ENCODE measurements at regions not wholly inside any gene's neighbourhood (a gene's known extent, or its start where the extent isn't known, plus 50 kb on each side); places are given as distances from the start of the nearest gene placed in this dataset.

DNA sequence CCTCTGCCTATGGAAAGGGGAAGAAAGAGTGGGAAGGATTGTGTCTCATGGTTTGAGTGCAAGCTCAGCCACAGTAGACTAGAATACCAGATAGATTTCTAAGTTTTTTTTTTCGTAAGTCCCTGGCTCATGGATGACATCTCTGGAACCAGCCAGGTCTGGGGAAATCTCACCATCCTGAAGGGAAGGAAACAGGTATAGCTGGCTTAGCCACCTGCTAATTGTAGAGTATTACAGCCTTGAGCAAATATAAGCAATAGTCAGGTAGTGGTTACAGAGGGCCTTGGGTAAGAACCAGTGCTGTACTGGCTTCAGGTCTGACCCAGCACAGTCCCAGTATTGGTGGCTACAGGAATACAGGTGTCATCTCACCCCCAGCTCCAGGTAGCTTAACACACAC, 500.9 kb upstream of the PRMT6 start:
- no peak for DNase-seq (ENCODE audit: low read depth in 2 of 2)

DNA sequence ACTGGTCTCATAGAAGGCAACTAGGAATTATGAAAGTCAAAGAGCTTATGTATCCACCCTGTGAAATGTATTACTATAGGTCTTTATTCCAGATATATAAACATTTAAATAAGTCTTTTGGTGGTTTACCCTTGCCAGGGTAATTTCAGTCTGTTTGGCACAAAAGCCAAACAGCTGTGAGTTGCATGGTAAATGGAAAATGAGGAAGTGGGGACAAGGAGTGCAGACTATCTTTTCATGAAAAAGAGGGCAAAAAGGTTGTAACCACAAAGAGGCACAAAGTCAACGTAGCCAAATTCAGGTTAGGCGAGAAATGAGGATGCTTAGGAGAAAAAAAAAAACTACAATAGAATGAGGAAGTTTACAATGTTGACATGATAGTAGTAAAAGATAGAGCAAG, 492.3 kb upstream of the PRMT6 start:
- no peak for DNase-seq (ENCODE audit: low read depth in 2 of 2)

DNA sequence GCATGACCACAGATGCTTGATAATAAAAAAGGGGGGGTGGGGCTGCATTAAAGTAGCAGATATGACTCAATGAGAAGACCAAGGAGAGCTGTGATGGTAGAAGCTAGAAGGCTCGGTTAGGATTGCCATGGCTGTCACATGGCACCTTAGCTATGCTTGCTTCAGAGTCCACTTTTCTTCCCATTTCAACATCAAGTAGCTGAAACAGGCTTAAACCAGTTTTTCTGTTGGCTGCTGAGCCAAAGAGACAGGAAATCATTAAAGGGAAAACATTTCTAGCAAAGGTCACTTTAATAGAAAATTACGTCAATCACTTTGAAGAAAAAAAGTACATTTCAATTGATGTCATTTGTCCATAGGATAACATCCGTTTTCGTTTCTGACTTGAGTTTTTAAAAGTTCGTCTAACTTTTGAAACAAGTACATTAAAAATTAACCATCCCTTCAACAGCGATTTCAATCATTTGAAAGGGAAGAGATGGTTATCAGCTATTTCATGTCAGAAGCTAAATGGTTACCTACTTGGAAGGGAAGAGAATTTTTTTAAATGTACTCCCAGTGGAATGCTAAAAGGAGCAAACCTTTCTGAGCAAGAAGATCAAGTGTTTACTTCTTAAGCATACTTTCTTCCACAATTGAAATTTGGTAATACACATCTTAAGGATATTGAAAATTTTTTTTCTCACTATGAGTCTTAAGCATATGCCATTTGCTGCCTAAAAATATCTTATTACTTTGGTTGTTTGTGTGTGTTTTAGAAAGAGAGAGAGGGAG, 488.1 kb upstream of the PRMT6 start:
- no peak for DNase-seq (ENCODE audit: low read depth in 2 of 2)

DNA sequence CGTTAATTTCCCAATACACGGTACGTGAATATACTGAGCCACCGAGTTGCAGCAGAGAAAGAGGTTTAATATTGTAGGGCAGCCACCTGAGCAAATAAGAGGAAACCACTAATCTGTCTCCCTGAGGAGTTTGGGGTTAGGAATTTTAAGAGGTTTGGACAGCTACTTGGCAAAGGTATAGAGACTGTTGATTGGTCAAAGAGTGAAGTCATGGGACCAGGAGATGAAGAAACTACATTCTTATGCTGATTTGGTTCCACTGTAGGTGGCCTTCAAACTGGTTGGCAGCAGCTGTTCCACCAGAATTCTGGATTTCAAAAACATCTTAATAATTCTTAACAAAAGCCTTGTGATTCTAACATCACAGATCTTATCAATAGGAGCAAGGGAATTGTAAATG, 485.4 kb upstream of the PRMT6 start:
- DNase-seq (ENCODE audit: low read depth in 2 of 2), result no peak

DNA sequence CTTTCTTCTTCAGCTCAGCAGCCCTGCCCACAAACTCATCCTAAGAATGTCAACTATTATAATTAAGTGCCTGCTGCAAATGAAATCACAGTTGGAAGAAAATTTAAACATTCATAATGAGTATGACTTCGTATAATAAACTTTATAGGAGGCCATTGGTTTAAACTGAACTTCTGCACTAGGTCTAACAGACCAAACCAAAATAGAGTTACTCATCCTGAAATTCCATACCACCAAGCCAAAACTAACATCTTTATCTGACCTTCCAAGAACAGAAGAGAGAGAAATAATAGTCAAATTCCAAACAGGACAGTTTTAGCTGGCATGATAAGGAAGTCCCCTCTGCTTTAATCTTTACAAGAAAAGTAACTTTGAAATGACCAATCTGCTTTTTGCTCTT, 472.4 kb upstream of the PRMT6 start:
- no peak for DNase-seq (ENCODE audit: low read depth in 2 of 2)

DNA sequence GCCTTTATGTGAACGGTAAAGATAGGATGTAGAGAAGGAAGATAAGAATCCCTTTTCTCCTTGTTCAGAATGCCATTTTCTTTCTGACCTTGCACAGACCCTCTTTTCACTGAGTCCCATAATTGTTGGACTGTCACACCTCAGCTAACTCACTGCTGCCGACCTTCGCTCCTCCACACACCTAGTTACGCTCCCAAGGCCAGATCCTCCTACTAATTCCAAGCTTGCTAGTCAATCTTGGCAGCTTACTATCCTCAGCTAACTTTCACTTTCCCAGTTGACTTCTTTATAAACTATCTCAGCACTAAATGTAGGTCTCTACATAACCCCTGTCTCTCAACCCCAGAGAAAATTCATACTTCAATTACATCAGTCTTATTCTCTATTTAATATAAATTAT, 471.8 kb upstream of the PRMT6 start:
- DNase-seq (ENCODE audit: low read depth in 2 of 2), result no peak

DNA sequence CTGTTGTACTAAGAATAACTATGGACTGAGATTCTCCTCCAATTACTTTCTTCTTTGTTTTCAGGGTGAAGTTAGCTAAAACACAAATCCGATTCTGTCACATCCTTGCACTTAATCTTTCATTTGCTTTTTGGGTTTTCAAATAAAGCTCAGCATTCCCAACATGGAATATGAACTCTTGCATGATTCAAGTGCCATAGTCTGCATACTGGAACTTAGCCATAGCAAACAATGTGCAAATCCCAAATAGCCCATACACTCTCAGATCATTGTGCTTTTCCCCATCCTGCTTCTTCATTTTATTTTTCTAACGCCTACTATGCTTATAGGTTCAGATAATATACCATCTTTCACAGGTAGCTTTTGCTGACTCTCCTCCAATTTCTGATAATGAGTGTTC, 455.8 kb upstream of the PRMT6 start:
- no peak for DNase-seq (ENCODE audit: low read depth in 2 of 2)

DNA sequence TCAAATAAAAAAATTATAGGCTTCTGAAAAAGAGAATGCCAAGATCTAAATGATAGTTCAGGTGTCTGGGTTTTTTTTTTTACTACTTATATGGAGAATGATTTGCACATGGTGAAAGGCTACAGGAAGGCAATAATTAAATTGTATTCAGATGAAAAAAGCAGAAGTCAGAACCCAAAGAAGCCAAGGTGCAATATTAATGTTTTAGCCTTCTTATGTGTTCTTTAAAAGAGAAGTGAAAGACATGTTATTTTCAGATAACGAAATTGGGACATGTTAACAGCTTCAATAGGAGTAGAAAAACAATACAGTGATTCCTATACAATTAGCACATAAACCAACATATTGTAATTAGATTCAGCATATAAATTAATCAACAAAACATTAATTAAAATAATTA, 452.9 kb upstream of the PRMT6 start:
- DNase-seq (ENCODE audit: low read depth in 2 of 2), result no peak

DNA sequence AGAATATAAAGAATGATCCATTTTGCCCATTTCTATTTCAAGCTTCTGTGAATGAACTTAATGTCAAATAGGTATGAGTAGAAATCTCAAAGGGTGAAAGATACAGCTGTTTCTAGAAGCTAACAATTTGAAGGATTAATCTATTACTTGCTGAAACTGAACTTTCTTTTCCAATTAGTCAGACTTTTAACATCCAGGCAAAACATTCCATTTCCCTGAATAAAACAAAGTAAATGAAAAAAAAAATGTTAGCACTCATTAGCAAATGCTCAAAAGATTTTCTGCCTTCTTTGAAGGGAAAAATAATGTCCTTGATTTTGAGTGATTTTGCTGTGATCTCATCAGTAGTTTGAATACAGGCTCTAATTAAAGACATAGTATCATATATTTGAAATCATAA, 447.6 kb upstream of the PRMT6 start:
- no peak for DNase-seq (ENCODE audit: low read depth in 2 of 2)

DNA sequence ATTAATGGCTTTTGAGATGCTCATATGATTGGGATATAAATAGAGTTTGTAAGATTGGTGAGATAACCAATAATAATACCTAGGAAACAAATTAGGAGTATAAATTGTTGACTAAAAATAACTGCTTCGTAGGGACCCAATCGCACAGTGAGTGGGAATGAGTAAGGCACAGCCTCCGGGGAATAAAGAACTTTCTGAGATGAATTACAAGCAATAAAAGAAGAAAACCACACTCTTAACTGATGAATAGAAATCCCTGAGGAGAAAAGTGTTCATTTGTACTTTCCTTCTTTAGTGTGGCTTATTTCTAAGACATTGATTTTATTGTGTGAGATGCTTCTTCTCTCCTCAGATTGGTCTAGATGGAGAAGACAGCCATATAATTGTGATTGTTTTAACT, 443.4 kb upstream of the PRMT6 start:
- no peak for DNase-seq (ENCODE audit: low read depth in 2 of 2)

DNA sequence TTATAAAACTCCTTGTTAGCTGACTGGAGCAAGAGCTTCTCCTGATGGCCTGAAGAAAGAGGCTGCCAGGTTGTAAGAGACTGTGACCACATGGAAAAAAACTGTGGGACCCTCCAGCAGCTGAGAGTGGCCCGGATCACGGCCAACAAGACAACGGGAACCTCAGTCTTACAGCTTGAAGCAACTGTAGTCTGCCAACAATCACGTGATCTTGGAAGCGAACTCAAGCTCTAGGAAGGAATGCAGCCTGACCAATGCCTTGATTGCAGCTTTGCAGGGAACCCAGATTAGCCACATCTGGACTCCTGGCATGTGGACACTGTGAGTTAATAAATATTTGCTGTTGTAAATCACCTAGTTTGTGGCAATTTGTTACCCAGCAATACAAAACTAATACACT, 442.6 kb upstream of the PRMT6 start:
- DNase-seq (ENCODE audit: low read depth in 2 of 2), result no peak

DNA sequence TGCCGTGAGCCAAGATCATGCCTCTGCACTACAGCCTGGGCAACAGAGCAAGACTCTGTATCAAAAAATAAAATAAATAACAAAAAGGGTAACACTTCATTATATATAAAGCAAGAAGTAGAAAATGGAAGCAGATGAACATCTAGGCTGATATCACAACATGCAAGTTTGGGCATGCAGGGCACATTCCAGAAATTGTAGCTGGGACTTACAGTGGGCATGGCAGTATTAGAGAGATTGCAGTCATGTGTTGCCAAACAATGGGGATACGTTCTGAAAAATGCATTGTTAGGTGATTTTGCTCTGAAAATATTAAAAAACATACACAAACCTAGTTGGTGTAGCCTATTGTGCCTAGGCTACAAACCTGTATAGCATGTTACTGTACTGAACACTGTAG, 441.0 kb upstream of the PRMT6 start:
- no peak for DNase-seq (ENCODE audit: low read depth in 2 of 2)

DNA sequence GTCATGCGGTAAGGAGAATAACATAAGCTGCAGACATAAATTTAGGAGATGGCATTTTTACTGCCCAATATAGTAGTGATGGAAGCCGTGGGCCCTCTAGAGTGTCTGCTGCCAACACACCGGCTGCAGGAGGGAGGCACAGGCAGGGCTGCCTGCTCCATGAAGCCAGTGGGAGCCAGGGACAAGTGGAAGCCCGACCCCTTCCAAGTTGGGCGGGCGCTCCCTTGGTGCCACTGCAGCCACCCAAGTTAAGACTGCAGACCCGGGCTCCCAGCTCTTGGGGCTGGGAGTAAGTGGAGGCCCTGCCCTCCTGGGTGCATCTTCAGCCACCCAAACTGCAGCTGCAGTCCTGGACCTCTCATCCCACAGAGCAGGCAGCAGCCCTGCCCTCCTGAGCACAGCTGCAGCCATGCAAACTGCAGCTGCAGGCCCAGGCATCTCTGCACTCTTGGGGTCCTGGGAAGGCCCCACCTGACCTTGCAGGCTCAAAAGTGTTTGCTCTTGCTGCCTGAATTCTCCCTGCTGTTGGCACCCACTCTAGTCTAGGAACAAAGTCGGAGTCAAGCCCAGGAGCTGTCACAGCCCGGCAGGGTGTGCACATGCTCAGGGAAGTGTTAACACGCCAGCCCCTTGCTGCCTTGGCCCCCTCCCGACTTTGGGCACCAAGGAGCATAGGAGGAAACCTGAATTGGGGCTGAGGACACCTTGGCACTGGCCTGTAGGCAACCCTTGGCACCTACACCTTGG, 437.2 kb upstream of the PRMT6 start:
- DNase-seq (ENCODE audit: low read depth in 2 of 2), result no peak

DNA sequence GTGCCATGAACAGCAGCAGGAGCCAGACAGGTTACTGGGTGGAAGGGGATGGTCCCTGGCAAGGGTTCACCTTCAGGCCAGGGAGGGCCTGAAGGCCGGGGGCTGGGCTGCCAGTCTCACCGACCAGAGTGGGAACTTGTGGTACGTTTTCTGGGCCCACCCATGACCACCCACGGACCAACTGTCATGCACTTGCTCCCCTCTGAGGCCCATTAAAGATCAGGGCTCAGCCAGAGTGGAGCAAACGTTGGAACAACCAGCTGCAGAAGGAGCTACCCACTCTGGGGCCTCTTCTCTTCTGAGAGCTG, 436.7 kb upstream of the PRMT6 start:
- no peak for DNase-seq (ENCODE audit: low read depth in 2 of 2)

DNA sequence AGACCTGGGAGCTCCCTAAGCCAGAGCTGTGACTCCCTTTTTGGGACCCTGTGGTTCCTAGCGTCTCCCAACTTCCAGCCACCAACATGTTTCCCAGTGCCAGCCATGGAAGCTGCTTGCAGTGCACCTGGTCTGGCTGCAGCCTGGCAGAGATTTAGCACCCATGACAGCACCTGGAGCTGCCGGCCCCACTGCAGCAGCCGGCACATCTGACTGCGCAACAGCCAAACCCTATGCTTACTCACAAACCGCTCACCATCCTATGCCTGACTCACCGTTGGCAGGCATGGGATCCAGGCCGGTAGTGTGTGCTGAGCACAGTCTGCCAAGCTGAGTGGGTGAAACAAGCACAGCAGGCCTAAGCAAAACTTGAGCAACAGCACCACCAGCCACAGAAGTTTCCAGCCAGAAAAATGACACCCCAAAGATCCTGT, 435.9 kb upstream of the PRMT6 start:
- no peak for DNase-seq (ENCODE audit: low read depth in 2 of 2)

DNA sequence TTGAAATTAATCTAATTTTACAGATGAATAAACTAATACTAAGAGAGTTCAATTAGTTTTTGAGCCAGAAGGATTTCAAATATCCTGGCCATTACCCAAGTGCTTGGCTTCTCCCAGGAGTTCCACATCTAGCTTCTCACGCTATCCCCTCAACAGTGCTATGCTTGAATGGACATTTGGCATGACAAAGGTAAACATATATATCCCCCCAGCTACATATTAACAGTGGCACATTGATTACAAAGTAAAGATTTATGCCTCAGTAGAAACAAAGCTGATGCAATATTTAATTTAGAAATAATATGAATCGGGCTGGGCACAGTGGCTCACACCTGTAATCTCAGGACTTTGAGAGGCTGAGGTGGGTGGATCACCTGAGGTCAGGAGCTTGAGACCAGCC, 434.6 kb upstream of the PRMT6 start:
- no peak for DNase-seq (ENCODE audit: low read depth in 2 of 2)

DNA sequence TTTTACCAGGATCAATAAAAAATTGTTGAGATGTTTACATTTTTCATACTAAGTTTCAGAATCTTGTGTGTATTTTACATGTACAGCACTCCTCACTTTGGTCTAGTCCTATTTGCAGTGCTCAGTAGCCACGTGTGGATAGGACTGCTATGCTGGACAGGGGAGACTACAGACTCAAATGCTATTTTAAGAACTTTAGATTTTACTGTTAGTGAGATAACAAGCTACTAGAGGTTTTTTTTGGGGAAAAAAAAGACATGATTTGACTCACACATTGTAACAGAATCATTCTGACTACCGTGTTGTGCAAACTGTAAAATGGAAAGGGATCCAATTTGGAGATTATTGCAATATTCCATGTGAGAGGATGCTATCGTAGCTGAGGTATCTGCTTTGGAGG, 418.9 kb upstream of the PRMT6 start:
- no peak for DNase-seq (ENCODE audit: low read depth in 2 of 2)

DNA sequence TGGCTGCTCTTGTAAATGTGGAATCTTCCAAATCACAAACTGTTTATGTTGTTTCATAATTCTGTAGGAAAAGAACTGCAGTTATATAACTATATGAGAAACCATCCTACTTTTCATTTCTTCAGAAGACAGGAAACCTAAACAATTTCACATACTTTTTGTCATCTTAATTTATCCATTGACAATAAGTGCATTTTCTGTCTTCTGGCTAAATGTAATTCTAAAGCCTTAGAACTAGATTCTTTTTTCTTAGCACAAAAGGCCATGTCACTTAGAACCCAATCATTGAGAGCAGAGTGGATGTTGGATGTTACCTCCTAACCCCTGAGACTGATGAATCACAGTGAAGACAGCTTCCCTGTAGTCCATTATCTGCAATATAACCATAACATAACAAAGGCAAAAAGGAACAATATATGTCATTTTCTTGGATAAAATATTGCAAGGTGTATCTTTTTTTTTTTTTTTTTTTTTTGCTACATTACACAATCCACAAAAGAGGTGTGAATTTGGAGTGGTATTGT, 410.2 kb upstream of the PRMT6 start:
- no peak for DNase-seq (ENCODE audit: low read depth in 2 of 2)

DNA sequence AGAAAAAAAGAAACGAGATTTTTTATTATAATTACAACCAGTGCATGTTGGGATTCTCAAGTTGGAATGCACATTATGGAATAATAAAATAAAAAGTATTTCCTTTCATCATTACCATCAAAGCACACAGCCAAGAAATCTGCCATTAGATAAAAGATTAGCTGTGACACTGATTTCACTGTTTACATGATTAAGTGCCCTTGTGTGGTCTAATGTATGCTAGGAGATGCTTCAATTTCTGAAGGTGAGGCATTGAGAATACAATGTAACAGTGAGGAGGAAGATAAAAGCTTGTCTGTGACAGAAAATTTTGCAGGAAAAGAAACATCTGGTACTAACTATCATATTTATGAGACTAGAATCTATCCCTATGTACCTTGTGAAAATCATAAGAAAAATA, 409.7 kb upstream of the PRMT6 start:
- no peak for DNase-seq (ENCODE audit: low read depth in 2 of 2)

DNA sequence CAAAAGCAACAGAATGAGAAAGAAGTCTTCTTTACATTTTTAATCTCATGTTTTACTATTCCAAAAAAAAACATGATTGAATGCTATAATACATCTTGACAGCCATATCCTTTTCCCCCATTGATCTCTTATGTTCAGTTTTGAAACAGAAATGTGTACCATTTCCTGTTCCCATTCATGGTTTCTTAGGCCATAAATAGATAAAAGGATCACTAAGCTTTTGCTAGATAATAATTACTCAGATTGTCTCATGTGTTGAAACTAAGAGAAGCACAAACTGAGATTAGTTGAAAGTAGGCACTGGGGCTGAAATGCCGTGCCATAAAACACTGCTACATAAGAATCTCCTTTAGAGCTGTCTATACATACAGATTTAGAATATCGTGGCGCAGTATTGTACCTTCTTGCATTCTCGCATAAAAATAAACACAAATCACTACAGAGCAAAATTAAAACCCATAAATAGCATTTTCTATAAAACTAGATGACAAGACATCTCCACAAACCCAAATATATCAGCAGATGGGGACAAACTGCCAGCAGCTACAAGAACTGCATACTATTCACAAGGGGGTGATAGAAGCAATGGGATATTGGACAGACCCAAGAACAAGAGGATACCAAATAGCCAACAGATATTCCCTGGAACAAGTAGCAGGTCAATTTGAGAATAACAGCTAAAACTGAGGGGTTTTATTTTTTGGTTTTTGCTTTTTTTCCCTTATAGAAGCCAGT, 405.3 kb upstream of the PRMT6 start:
- DNase-seq (ENCODE audit: low read depth in 2 of 2), result no peak

DNA sequence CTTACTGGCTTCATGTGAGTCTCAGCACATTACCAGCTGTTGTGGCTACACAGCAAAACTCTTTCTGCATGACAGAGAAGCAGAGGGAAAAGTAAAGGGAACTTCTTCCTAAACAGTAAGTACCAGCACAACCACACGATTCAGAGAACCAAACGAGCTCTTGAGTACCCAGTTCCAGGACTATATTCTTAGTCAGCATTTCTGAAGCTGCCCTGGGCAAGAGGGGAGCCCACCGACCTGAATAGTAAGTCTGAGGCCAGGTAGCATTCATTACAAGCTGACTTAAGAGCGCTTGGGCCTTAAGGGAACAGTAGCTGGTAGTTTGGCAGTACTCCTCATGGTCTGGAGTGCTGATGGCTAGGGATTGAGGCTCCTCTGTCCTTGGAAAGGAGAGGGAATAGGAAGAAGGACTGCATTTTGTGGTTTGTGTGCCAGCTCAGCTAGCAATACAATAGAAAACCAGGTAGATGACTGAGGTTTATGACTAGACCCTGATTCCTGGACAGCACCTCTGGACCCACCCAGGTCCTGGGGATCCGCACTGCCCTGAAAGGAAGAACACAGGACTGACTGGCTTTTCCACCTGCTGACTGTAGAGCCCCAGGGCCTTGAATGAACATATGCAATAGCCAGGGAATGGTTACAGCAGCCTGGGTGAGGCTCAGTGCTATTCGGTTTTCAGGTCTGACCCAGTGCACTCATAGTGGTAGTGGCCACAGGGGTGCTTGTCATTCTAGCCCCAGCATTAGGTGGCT, 396.8 kb upstream of the PRMT6 start:
- DNase-seq (ENCODE audit: low read depth in 2 of 2), result no peak

DNA sequence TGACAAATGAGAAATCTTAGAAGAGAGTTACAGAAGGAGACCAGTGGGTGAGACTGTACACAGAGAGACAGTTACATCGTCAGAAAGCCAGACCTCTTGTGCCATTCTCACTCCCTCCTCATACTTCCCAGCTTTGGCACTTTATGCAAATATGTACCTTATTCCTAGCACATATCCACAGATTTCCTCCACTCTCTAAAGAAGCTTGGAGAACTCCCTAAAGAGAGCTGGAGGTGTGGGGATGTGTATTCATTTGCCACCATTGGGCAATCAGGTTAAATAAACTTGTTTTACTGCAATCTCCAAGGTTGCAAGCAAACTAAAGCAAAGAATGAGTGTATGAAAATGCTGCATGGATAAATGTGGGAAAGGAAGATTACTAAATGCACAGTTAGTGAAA, 380.9 kb upstream of the PRMT6 start:
- no peak for DNase-seq (ENCODE audit: low read depth in 2 of 2)
